ENCODE measurements at regions not wholly inside any gene's neighbourhood (a gene's known extent, or its start where the extent isn't known, plus 50 kb on each side); places are given as distances from the start of the nearest gene placed in this dataset.

- TF ChIP-seq ZNF518A (tag by site-specific recombination; conservative IDR thresholded peaks at IDR 0.05; ENCODE audit: low read depth) (no peak), ZNF366 (tag by site-specific recombination; conservative IDR thresholded peaks at IDR 0.05) (no peak), ZBTB11 (tag by site-specific recombination; conservative IDR thresholded peaks at IDR 0.05; ENCODE audit: low read depth) (no peak), HIC1 (tag by site-specific recombination; IDR thresholded peaks at IDR 0.05) (no peak), ZNF488 (tag by site-specific recombination; IDR thresholded peaks at IDR 0.05) (no peak), SP7 (tag by site-specific recombination; IDR thresholded peaks at IDR 0.05) (no peak), ZNF140 (tag by site-specific recombination; IDR thresholded peaks at IDR 0.05) (no peak)
These were observed 79.0 kb upstream of the CDH19 start (continued) for GRCh38 chr18:66682855-66683322.

- H3K4me1 ChIP-seq (ENCODE audit: control insufficient read depth, insufficient read depth, low read length): no peaks in the 10 kb centered on the region
- no peak overlapping the region for H3K27ac ChIP-seq (ENCODE audit: extremely low read depth, low read depth, low read length)
- ChIA-PET CTCF (no interaction called here), POLR2A (no interaction called here)
- no peak overlapping the region for H3K4me3 ChIP-seq (ENCODE audit: low read depth, low read length)
- no peaks in the 10 kb centered on the region for H3K36me3 ChIP-seq (ENCODE audit: control insufficient read depth in 2 of 2, insufficient read depth in 1 of 2, low read length in 2 of 2)
- no peaks in the 10 kb centered on the region for H3K9me3 ChIP-seq (ENCODE audit: control insufficient read depth, insufficient read depth, low read depth, low read length)
- no peak for TF ChIP-seq ZFP37 (tag by site-specific recombination; IDR thresholded peaks at IDR 0.05)
- TF ChIP-seq ZNF157 (tag by site-specific recombination; IDR thresholded peaks at IDR 0.05): no peak
- no peak for TF ChIP-seq ZNF555 (tag by site-specific recombination; conservative IDR thresholded peaks at IDR 0.05)
- no peak for TF ChIP-seq ZNF629 (tag by site-specific recombination; IDR thresholded peaks at IDR 0.05)
- no peak for TF ChIP-seq KLF8 (tag by site-specific recombination; IDR thresholded peaks at IDR 0.05)
- no peak for TF ChIP-seq ZNF830 (tag by site-specific recombination; IDR thresholded peaks at IDR 0.05; ENCODE audit: low read depth)
These were observed 72.8 kb upstream of the CDH19 start for GRCh38 chr18:66676699-66677098.
